ENCODE measurements at regions not wholly inside any gene's neighbourhood (a gene's known extent, or its start where the extent isn't known, plus 50 kb on each side); places are given as distances from the start of the nearest gene placed in this dataset.

DNA sequence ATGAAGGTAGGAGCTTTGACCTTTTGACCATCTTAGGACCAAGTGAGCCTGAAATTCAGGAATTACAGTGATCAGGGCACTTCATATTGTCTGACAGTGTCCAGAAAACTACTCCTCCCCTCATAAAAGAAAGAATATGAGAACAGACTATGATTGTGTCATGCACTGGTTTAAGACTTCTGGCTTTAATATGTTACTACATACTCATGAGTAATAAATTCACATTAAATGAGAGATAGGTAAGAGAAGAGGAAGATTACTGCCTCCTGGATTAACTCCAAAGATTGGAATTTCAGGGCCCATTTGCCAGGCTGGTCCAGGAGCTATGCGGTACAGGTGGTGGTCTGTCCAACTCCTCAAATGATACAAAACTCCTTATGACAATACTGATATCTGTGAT is 213.5 kb upstream of the ADRA1B start:
- DNase-seq (ENCODE audit: extremely low read depth in 1 of 11, low read depth in 9 of 11, low spot score in 4 of 11), result no peak

DNA sequence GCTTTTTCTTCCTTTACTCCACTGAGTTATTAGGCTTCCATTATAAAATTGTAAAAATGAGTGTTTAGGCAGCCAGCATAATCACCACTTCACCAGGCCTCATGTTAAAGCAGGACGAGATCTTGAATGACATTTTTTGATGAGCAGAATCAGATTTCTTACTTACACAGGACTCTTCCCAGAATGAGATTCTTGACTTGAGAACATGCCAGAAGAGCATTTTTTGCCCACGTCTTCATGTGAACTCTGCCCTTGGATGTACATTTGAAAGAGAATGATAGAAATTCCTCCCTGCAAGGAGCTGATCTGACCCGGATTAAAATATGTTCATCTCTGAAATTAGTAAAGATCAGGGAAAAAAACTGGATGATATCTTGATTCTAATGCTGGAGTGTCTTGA is 212.1 kb upstream of the ADRA1B start:
- no peak for DNase-seq (ENCODE audit: extremely low read depth in 1 of 11, low read depth in 9 of 11, low spot score in 4 of 11)

DNA sequence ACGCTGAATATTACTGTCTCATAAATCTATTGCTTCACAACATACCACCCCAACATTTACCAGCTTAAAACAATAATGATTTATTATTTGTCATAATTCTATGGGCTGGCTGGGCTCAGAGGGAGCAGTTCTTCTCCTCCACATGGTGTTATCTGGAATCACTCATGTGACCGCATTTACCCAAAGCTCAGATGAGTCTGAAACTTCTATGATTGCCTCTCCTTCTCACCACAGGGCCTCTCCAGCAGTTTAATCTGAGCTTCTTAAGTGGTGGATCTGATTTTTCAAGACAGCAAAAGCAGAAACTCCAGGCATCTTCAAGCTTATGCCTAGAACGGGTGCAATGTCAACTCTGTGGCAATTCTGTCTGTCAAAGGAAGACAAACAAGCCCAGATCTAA is 210.3 kb upstream of the ADRA1B start:
- DNase-seq (ENCODE audit: extremely low read depth in 1 of 11, low read depth in 9 of 11, low spot score in 4 of 11), result no peak

DNA sequence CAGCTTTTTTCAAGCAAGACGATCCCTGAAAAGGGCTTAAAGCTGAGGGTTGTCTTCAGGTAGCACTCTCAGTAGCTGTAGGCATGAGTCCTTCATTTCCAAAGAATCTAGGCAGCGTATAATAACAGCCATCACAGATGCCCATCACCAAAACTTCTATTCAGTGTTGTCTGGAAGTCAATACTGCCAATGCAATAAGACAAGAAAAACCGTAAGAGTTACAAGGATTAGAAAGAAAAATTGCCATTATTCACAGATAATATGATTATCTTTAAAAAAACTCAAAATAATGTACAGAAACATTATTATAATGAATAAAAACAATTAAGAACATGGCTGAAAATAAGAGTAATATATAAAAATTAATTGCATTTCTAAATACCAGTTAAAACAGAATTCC is 208.2 kb upstream of the ADRA1B start:
- no peak for DNase-seq (ENCODE audit: extremely low read depth in 1 of 11, low read depth in 9 of 11, low spot score in 4 of 11)

DNA sequence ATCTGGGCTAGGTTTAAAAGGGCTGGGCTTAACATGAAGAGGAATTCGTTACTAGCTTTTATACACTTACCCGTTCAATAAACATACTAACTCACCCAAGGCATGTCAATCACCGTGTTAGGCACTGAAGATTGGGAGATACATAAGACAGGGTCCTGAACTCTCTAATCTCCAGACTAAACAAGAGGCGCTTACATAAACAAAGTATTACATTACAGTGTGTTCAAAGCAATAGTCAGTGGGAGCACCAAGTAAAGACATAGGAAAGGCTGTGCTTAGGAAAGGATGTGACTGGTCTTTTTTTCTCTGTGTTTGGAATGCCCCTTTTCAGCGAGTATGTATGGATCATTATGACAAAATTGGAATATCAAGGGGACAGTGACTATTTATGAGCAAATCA is 203.6 kb upstream of the ADRA1B start:
- peak in 1 of 11 donors; percentile 11 for DNase-seq (ENCODE audit: extremely low read depth in 1 of 11, low read depth in 9 of 11, low spot score in 4 of 11)

DNA sequence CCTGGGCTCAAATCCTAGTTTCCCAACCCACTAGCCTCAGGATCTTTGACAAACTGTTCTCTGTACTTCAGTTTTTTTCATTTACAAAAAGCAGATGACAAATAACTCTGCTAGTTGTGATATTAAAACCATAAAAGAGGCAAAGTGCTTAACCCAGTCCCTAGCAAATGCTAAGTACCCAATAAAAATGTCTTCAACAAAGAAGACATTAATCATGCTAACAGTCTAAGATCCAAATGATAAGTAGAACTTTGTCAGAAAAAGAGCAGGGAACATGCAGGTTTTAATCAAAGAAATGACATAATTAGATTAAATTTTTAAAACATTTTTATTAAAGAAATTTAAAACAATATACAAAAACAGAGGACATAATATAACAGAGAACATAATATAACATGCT is 203.0 kb upstream of the ADRA1B start:
- no peak for DNase-seq (ENCODE audit: extremely low read depth in 1 of 11, low read depth in 9 of 11, low spot score in 4 of 11)

DNA sequence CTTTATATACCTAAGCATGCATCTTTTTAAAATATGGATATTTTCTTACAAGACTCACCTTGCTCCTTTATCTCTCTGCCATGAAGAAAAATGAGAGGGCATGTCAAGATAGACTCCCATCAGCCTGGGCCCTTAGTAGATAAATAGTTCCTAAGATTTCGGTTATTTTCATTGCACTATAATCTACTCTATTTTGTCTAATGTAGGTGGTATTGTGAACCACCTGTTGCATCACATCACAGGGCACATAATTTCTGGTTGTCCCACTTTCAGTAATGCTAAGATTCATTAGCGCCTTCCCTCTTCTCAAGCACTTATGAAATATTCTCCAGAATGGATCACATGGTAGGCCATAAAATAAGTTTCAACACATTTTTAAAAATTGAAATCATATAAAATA is 202.5 kb upstream of the ADRA1B start:
- no peak for DNase-seq (ENCODE audit: extremely low read depth in 1 of 11, low read depth in 9 of 11, low spot score in 4 of 11)

DNA sequence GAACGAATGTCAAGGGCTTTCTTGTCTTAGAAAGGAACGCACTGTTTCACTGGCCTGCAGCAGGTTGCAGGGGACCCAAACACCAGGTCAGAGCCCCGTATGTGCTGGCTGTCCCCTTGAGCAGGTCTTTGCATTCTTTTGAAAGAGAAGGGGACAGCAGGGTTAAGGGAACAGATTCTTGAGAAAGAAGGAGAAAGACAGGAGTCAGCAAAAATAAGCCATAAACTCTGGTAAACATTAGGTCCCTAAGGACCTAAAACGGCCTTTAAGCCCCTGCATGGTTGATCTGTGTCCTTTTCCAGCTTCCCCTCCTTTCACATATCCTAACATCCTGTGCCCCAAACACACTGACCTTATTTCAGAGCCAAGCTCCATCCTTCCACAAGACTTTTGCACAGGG is 190.8 kb upstream of the ADRA1B start:
- DNase-seq (ENCODE audit: extremely low read depth in 1 of 11, low read depth in 9 of 11, low spot score in 4 of 11), result no peak

DNA sequence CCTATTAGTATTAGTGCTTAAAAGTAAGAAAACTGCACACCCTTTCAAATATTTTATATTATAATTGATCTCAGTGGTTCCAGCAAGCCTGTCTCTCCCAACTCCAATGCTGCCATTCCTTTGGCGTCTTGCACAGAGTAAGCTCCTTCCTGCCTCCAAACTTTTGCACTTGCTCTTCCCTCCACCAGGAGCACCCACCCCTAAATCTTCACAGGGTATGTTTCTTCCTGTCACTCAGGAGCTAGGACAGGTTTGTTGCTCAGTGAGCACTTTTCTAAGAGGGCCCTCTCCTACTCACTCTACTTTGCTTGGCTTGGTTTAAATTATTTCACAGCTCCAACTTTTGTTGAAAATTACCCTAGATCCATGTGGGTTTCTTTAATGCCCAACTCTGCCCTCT is 189.1 kb upstream of the ADRA1B start:
- no peak for DNase-seq (ENCODE audit: extremely low read depth in 1 of 11, low read depth in 9 of 11, low spot score in 4 of 11)

DNA sequence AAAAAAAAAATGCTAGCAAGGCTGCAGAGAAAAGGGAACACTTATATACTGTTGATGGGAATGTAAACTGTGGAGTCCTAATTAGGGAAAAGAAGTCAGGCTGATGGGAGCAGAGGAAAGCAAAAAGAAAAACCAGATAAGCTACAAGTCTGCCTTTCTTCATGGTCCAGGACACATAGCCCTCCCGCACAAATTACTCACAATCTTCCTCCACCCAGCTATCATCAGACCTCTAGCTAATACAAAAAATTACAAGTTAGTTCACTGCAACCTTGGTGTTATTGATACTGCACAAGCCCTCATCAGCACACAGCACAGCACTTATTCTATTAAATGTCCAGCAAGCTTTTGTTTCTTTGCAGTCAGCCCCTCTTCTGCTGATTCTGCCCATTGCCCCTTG is 186.0 kb upstream of the ADRA1B start:
- no peak for DNase-seq (ENCODE audit: extremely low read depth in 1 of 11, low read depth in 9 of 11, low spot score in 4 of 11)

DNA sequence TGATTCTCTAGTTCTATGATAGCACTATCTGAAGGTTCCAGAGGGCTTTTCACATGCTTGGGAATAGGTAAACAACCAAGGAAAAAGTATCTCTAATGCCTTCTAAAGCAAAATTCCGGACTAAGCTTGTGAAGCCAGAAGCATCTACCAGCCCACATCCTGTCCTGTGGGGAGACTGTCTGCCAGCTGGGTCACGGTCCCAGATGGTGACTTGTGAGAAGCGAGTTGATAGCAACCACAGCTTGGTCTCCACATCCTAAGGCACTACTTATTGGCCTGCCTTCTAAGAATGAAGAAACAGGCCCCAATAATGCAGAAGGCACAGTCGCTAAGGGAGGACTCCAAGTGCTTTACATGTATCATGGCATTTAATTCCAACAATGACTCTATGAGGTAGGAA is 184.1 kb upstream of the ADRA1B start:
- no peak for DNase-seq (ENCODE audit: extremely low read depth in 1 of 11, low read depth in 9 of 11, low spot score in 4 of 11)

DNA sequence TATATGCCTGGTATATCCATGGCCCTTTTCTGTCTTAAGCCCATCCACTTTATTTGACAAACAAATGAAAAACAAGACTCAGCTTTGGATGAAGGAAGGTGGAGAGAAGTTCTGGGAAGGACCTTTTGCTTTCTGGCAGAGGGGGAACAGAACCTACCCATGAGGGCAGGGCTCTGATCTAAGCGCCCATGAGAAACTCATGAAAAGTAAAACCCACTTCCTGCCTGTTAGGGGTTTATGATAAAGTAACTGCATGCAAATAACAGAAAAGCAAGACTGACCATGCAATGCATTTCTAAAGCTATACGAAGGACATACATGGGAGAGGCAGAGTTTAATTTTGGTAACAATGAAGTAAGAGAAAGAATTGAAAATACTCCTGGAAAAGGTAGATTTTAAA is 181.9 kb upstream of the ADRA1B start:
- no peak for DNase-seq (ENCODE audit: extremely low read depth in 1 of 11, low read depth in 9 of 11, low spot score in 4 of 11)

DNA sequence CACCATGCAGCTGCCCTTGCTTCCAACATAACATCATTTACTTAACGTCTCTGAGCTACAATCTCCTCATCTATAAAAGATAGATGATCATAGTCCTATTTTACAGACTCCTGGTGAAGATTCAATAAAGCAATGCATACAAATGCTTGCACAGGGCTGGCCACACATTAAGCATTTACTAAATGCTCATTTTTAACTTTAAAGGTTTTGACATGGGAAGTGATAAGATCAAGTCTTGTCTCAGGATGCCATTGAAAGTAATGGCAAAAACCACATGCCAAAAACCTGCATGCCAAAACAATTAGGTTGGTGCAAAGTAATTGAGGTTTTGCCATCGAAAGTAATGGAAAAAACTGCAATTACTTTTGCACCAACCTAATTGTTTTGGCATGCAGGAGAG is 181.2 kb upstream of the ADRA1B start:
- no peak for DNase-seq (ENCODE audit: extremely low read depth in 1 of 11, low read depth in 9 of 11, low spot score in 4 of 11)

DNA sequence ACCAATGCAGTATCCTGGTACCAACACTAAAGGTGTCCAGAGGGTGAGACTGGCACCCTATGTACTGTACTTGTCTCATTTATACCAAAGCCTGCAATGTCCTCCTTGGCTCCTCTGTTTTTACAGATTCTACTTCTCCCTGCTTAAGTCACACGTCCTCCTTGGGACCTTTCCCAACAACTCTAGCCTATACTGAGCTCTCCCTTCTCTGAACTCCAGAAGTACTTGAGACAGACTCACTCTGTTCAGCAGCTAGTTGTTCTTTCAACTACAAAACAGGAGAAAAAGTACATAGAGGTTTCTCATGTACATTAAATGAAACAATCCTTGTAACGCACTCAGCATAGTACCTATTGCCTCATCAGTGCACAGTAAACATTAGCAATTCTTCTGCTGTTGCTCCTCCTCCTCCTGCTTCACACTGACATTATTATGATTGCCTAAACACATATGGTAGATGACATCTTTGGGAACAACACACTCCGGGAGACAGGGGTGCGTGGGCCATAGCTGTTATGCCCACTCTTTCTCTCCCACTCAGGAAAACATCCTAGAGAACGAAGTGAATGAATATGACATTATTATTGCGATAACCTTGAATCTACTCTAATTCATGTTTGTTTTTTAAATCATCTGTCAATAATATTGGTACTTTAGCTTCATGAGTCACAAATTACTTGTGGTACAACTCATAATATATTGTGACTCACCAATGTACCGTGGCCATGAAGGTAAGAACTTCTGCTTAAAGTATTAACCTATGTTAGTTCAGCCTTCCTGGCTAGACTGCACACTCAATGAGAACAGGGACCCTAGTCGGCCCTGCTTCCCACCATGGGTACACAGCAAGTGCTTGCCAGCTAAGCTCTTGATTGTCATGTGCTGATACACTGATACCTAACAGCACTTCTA is 180.3 kb upstream of the ADRA1B start:
- no peak for DNase-seq (ENCODE audit: extremely low read depth in 1 of 11, low read depth in 9 of 11, low spot score in 4 of 11)

DNA sequence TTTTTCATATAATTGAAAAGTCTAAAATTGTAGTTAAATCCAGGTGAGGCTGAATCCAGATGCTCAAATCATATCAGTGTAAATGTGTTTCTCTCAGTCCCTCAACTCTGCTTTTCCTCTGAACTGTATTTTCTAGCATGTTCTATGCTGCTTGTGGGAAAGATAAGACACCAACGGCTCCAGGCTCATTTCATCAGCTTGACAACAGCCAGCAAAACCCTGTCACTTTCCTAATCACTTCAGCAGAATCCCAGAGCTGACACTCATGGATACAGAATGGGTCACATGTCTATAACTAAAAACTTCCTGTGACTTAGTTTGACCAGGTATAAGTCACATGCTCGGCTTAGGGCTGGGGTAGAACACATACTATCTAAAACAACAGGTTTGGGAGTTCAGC is 179.4 kb upstream of the ADRA1B start:
- DNase-seq (ENCODE audit: extremely low read depth in 1 of 11, low read depth in 9 of 11, low spot score in 4 of 11), result no peak

DNA sequence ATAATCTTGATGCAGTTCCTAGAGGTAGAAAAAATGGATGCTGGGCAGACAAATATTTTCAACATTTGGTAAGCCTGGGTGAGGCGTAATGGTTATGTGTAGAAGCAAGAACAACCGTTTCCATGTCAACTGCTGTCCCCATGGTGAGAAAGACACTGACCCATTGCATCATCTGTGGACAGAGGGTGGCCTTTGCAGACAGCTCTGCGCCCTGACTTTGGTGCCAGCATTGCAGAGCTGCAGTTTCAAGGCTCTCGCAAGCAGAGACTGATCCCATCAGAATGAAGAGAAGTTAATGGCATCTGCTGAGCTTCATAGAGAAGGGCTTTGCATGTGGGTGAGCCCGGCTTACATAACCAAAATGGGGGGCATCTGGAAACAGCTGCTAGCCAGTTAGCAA is 179.0 kb upstream of the ADRA1B start:
- no peak for DNase-seq (ENCODE audit: extremely low read depth in 1 of 11, low read depth in 9 of 11, low spot score in 4 of 11)

DNA sequence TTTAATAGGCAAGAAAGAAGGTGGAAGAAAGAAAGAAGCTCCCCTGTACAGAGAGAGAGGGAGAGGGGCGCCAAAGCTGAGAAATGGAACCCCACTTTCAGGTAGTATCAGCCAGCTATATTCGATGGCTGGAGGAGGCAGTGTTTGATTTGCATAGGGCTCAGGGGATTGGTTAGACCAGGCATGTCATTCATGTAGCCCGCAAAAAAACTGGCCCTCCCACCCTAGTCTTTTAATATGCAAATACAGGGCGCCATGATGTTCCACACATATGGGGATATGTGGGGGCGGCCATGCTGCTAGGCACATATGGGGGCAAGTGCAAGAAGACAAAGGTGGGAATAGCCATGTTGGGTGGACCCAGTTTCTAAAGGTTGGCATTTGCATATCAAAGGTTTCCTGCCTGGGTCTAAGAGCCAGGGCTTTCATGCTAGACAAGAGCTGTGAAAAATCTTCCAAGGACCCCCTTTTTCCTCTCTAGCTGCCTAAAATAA is 174.4 kb upstream of the ADRA1B start:
- no peak for DNase-seq (ENCODE audit: extremely low read depth in 1 of 11, low read depth in 9 of 11, low spot score in 4 of 11)

DNA sequence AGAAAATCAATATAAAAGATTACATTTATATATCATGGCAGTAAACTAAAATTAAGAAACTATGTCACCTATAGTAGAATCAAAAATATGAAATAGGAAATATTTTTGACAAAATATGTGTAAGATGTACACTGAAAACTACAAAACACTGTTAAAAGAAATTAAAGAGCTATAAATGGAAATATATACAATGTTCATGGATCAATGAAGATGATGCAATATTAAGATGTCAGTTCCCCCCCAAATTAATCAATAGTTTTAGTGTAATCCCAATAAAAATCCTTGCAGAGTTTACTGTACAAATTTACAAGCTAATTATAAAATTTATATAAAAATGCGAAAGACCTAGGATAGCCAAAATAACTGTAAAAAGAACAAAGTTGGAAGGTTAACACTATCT is 173.0 kb upstream of the ADRA1B start:
- DNase-seq (ENCODE audit: extremely low read depth in 1 of 11, low read depth in 9 of 11, low spot score in 4 of 11), result no peak

DNA sequence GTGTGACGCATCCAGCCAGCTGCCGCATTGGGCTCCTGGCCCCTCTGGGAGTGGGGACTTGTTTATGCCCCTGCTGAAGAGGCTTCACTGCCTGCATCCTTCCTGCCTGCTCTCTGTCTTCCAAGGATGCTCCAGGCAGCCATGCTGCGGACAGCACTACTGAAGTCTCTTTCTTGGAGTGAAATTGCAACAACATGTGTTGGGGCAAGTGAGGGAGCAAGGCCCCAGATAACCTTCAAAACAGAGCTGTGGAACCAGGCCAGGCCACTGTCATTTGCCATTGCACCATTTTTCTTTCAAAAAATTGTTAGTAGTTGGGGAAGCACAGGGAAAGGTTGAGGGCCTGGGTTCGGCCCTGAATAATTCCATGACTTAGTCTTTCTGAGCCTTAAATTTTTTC is 169.6 kb upstream of the ADRA1B start:
- DNase-seq (ENCODE audit: extremely low read depth in 1 of 11, low read depth in 9 of 11, low spot score in 4 of 11), result no peak

DNA sequence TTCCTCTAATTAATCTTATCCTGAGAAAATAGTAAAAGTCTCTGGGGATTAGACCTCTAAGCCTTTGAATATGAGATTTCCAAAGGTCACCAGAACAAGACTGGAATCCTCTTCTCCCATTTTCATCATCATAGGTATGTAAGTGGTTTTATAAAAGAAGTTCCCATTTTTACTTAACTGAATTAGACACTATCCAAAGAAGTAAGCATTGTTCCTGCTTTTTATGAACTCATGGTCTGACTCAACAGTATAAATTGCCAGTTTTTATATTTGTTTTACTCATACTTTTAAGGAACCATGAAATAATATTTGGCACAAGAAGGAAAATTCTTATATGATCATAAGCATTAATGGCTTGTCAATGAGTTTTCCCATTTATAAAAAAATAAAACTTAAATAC is 167.1 kb upstream of the ADRA1B start:
- DNase-seq (ENCODE audit: extremely low read depth in 1 of 11, low read depth in 9 of 11, low spot score in 4 of 11), result no peak

DNA sequence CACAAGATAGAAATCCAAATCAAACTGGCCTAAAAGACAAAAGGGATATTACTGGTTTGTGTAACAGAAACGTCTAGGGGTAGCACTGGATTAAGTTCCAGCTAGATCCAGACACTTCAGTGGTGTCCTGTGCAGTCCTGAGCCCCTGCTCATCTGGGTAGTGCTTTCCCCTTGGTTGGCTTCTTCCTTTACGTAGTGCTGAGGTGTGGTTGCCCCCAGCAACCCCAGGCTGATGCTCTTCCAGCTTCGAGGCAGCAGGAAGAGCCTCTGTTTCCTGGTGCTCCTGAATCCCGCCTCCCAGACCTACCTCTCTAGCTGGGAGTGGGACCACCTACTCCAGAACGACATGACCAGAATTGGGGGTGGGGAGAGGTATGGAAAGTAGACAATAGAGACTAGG is 166.1 kb upstream of the ADRA1B start:
- no peak for DNase-seq (ENCODE audit: extremely low read depth in 1 of 11, low read depth in 9 of 11, low spot score in 4 of 11)
